ENCODE measurements at regions not wholly inside any gene's neighbourhood (a gene's known extent, or its start where the extent isn't known, plus 50 kb on each side); places are given as distances from the start of the nearest gene placed in this dataset.

GRCh38 chr16:72721981-72722380 lies 325.9 kb downstream of the ZFHX3 start:
- no peak overlapping the region for H3K4me2 ChIP-seq (ENCODE audit: low read length)
- H3K9me2 ChIP-seq (ENCODE audit: insufficient read depth, low read length): no peaks in the 10 kb centered on the region
- H3K27ac ChIP-seq (ENCODE audit: low read length): peak overlapping the region; percentile 85
- H3K27me3 ChIP-seq (ENCODE audit: insufficient read depth, low read depth, low read length): no peaks in the 10 kb centered on the region
- H3K79me2 ChIP-seq (replicated peaks; ENCODE audit: insufficient read depth, low read length): peaks cover 6% of the 10 kb centered on the region
- peaks cover 16% of the 10 kb centered on the region for H3F3A ChIP-seq (ENCODE audit: insufficient read depth, low read length, poor library complexity, severe bottlenecking)
- H4K20me1 ChIP-seq (ENCODE audit: insufficient read depth): no peaks in the 10 kb centered on the region
- no peaks in the 10 kb centered on the region for H3K9me3 ChIP-seq (ENCODE audit: low read length)
- no peaks in the 10 kb centered on the region for H3K36me3 ChIP-seq (ENCODE audit: insufficient read depth, low read length)
- H3K9ac ChIP-seq (ENCODE audit: low read length): peak overlapping the region; percentile 48
- no peak overlapping the region for H2AFZ ChIP-seq (ENCODE audit: low read depth, low read length)
- TF ChIP-seq REST (IDR thresholded peaks at IDR 0.05; ENCODE audit: borderline replicate concordance) (peak; percentile 49), TAF1 (IDR thresholded peaks at IDR 0.05; ENCODE audit: low read depth) (no peak)
- H3K4me3 ChIP-seq (ENCODE audit: low read length): peak overlapping the region; percentile 14

- Histone ChIP-seq H4K20me1 (ENCODE audit: insufficient read depth) (no peaks in the 10 kb centered on the region), H3K27me3 (ENCODE audit: insufficient read depth, low read depth, low read length) (no peaks in the 10 kb centered on the region), H3K9me3 (ENCODE audit: low read length) (peaks cover 10% of the 10 kb centered on the region), H3K9me2 (ENCODE audit: insufficient read depth, low read length) (no peaks in the 10 kb centered on the region), H2AFZ (ENCODE audit: low read depth, low read length) (no peak overlapping the region), H3K9ac (ENCODE audit: low read length) (no peak overlapping the region), H3K27ac (ENCODE audit: low read length) (no peak overlapping the region), H3K4me2 (ENCODE audit: low read length) (no peak overlapping the region), H3K79me2 (replicated peaks; ENCODE audit: insufficient read depth, low read length) (no peaks in the 10 kb centered on the region), H3F3A (ENCODE audit: insufficient read depth, low read length, poor library complexity, severe bottlenecking) (peaks cover 3% of the 10 kb centered on the region), H3K4me3 (ENCODE audit: low read length) (no peak overlapping the region), H3K36me3 (ENCODE audit: insufficient read depth, low read length) (peaks cover 6% of the 10 kb centered on the region)
- TF ChIP-seq RAD21 (conservative IDR thresholded peaks at IDR 0.05): no peak
- TF ChIP-seq TAF1 (IDR thresholded peaks at IDR 0.05; ENCODE audit: low read depth): no peak
- TF ChIP-seq REST (IDR thresholded peaks at IDR 0.05; ENCODE audit: borderline replicate concordance): no peak
Observed at GRCh38 chr16:72715267-72715666, 332.7 kb downstream of the ZFHX3 start.

GRCh38 chr16:72711823-72712222 lies 336.1 kb downstream of the ZFHX3 start:
- Histone ChIP-seq H3K9ac (ENCODE audit: low read length) (no peak overlapping the region), H3K27me3 (ENCODE audit: insufficient read depth, low read depth, low read length) (no peaks in the 10 kb centered on the region), H3K27ac (ENCODE audit: low read length) (no peak overlapping the region), H3K4me2 (ENCODE audit: low read length) (no peak overlapping the region), H2AFZ (ENCODE audit: low read depth, low read length) (no peak overlapping the region), H3K36me3 (ENCODE audit: insufficient read depth, low read length) (peaks cover 6% of the 10 kb centered on the region), H3K9me2 (ENCODE audit: insufficient read depth, low read length) (no peaks in the 10 kb centered on the region), H3K4me3 (ENCODE audit: low read length) (no peak overlapping the region), H3K9me3 (ENCODE audit: low read length) (peaks cover 10% of the 10 kb centered on the region), H4K20me1 (ENCODE audit: insufficient read depth) (no peaks in the 10 kb centered on the region), H3F3A (ENCODE audit: insufficient read depth, low read length, poor library complexity, severe bottlenecking) (peaks cover 3% of the 10 kb centered on the region), H3K79me2 (replicated peaks; ENCODE audit: insufficient read depth, low read length) (no peaks in the 10 kb centered on the region)
- no peak for TF ChIP-seq TAF1 (IDR thresholded peaks at IDR 0.05; ENCODE audit: low read depth)
